ENCODE measurements at regions not wholly inside any gene's neighbourhood (a gene's known extent, or its start where the extent isn't known, plus 50 kb on each side); places are given as distances from the start of the nearest gene placed in this dataset.

DNA sequence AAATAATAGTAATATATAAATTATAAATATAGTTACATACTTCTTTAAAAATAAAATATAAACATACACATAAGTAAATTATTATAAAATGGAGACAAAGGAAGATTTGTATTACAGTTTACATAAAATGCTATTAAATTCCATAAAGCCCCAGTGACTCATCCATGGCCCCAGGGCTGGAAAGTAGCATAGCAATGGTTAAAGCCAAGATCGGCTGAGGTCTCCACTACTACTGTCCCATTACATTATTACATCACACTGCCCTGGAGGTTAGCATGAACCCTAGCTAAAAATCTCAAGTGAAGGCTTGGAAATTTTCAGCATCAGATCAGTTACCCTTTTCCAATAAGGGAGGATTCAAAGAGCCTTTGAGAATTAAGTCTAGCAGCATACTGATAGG, 936.2 kb downstream of the DSC3 start:
- Histone ChIP-seq H3K9ac (ENCODE audit: insufficient read depth, low read depth, low read length) (no peak overlapping the region), H3K9me3 (ENCODE audit: low read length) (no peaks in the 10 kb centered on the region), H4K20me1 (ENCODE audit: insufficient read depth, low read length) (no peaks in the 10 kb centered on the region), H3K4me3 (replicated peaks in 1 of 3; ENCODE audit: insufficient read depth in 1 of 3, low read depth in 2 of 3, low read length in 3 of 3) (no peak overlapping the region), H2AFZ (ENCODE audit: low read length) (no peak overlapping the region), H3K27me3 (ENCODE audit: control insufficient read depth in 1 of 2, insufficient read depth in 2 of 2, low read length in 2 of 2) (no peaks in the 10 kb centered on the region; a peak in 1 of 5 replicates), H3K79me2 (ENCODE audit: insufficient read depth, low read length) (no peaks in the 10 kb centered on the region), H3K36me3 (replicated peaks in 1 of 2; ENCODE audit: control insufficient read depth in 1 of 2, insufficient read depth in 2 of 2, low read length in 2 of 2) (no peaks in the 10 kb centered on the region), H3K27ac (ENCODE audit: extremely low read length, insufficient read depth, low read length) (no peak overlapping the region), H3K4me1 (ENCODE audit: insufficient read depth, low read length) (no peaks in the 10 kb centered on the region), H3K4me2 (ENCODE audit: low read depth, low read length) (no peak overlapping the region)
- in situ Hi-C loops (cut with HindIII; ENCODE audit: extremely low pct_ligation_motif_present, low pct_unique_long_range_greater_than_20kb) (no loop called here), intact Hi-C loops (cut with micrococcal nuclease; ENCODE audit: unreplicated experiment) (no loop called here)
- TF ChIP-seq HNRNPK (IDR thresholded peaks at IDR 0.05; ENCODE audit: low read depth, low read length, poor library complexity, severe bottlenecking), result no peak
- DNase-seq (ENCODE audit: low spot score) (no peak), ATAC-seq (no peak), FAIRE-seq (no peak)
- ChIA-PET CTCF (ENCODE audit: low intra/inter-chr PET ratio, low total read pairs) (no interaction called here), POLR2A (no interaction called here)
- no TSS peak for BruUV-seq (replicated peaks)
- 0% methylated on average over 1 of the region's 1 CpG for WGBS (ENCODE audit: low lambda C conversion rate)

DNA sequence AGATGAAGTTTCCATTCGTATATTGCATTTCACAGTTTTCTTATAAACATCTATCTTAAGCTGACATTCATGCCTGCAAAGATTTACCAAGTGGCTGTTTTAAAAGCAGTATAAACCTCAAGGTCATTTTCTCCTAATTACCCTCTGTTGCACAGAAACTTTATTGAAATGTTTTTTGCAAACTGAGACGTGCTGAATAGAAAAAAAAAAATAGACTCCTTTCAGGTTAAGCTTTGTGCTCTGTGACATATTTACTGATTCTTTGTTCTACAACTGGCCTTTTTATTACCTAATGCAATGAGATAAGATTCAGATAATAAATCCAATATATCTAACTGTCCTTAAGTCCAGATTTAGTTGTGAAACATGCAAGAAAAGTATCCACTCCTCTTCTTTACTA, 938.7 kb downstream of the DSC3 start:
- intact Hi-C loops (cut with micrococcal nuclease; ENCODE audit: unreplicated experiment) (no loop called here), in situ Hi-C loops (cut with HindIII; ENCODE audit: extremely low pct_ligation_motif_present, low pct_unique_long_range_greater_than_20kb) (no loop called here)
- H3K4me3 ChIP-seq (replicated peaks in 1 of 3; ENCODE audit: insufficient read depth in 1 of 3, low read depth in 2 of 3, low read length in 3 of 3), result no peak overlapping the region
- no peak overlapping the region for H2AFZ ChIP-seq (ENCODE audit: low read length)
- H3K9me3 ChIP-seq (ENCODE audit: low read length), result no peaks in the 10 kb centered on the region
- ATAC-seq (no peak), DNase-seq (ENCODE audit: low spot score) (no peak), FAIRE-seq (no peak)
- ChIA-PET CTCF (ENCODE audit: low intra/inter-chr PET ratio, low total read pairs) (no interaction called here), POLR2A (no interaction called here)
- TF ChIP-seq ZNF3 (CRISPR knock-in tag; IDR thresholded peaks at IDR 0.05), result no peak
- no peak for TF ChIP-seq POLR2AphosphoS2 (IDR thresholded peaks at IDR 0.05; ENCODE audit: low read depth, low read length)
- TF ChIP-seq ZNF317 (CRISPR knock-in tag; IDR thresholded peaks at IDR 0.05), result no peak
- no peak for TF ChIP-seq ZNF224 (CRISPR knock-in tag; IDR thresholded peaks at IDR 0.05)
- no peak for TF ChIP-seq ZKSCAN1 (IDR thresholded peaks at IDR 0.05; ENCODE audit: low read length)
- TF ChIP-seq TEAD2 (CRISPR knock-in tag; IDR thresholded peaks at IDR 0.05), result no peak
- no peaks in the 10 kb centered on the region for H3K4me1 ChIP-seq (ENCODE audit: insufficient read depth, low read length)
- 0% methylated on average over 2 of the region's 2 CpGs for WGBS (ENCODE audit: low lambda C conversion rate)
- no peaks in the 10 kb centered on the region for H4K20me1 ChIP-seq (ENCODE audit: insufficient read depth, low read length)
- H3K36me3 ChIP-seq (replicated peaks in 1 of 2; ENCODE audit: control insufficient read depth in 1 of 2, insufficient read depth in 2 of 2, low read length in 2 of 2), result no peaks in the 10 kb centered on the region
- no peaks in the 10 kb centered on the region; a peak in 1 of 5 replicates for H3K27me3 ChIP-seq (ENCODE audit: control insufficient read depth in 1 of 2, insufficient read depth in 2 of 2, low read length in 2 of 2)
- no peak overlapping the region for H3K4me2 ChIP-seq (ENCODE audit: low read depth, low read length)
- no TSS peak for BruUV-seq (replicated peaks)
- no peak overlapping the region for H3K9ac ChIP-seq (ENCODE audit: insufficient read depth, low read depth, low read length)
- H3K27ac ChIP-seq (ENCODE audit: extremely low read length, insufficient read depth, low read length), result no peak overlapping the region
- H3K79me2 ChIP-seq (ENCODE audit: insufficient read depth, low read length), result no peaks in the 10 kb centered on the region
